ENCODE measurements at regions not wholly inside any gene's neighbourhood (a gene's known extent, or its start where the extent isn't known, plus 50 kb on each side); places are given as distances from the start of the nearest gene placed in this dataset.
A peak's percentile ranks its signal among the peaks of the same experiment; 100 is the strongest.
"Not testable (repeated sequence)": the region's sequence is repeated elsewhere in the genome, so short reads cannot be mapped to it uniquely, and the experiment has no call there.

DNA sequence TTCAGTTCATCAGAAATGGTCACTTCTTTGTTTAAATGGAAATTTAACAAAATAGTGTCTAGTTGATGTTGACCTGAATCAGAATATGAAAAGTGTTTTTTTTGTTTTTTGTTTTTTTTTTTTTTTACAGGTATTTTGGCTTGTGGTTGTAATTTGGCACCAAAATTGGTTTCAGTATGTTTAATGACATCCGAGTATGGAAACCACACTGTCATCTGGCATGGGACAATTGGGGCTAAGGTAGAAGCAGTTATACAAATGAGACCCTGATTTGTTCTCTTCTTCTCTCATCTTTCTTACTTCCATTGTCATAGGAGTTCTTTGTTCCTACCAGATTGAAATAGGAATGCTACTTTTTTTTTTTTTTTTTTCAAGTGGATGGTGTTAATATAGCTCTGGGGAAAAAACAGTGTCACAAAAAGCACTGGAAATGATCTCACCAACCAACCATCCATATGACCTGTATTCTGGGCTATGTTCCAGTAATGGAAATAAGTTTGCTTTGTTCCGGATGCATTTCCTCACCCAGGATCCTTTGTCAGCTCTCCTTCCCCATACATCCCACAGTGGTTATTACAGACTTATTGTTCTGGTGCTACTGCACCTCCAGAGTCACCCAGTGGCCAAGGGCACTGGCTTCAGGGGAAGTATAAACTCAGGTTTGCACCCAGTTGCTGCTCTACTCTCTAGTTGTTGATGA is 95.8 kb downstream of the ATXN3L start:
- DNase-seq (ENCODE audit: low spot score) (peak; percentile 89), FAIRE-seq (peak; percentile 95)

DNA sequence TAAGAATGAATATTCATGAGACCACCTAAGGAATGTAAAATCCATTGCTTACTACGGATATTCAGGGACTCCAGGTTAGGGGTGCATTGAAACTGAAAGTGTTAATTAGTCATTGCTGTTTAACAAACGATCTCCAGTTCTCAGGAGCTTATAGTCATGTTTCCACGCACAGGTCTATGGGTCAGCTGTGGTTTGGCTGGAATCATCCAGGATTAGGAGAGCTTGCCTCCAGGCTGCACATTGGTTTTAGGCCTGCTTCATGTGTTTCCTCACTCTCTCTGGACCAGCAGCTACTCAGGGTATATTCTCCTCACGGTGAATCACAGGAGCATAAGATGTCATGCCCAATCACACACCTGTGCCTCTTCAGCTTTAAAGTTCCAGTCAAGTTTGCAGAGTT is 98.9 kb downstream of the ATXN3L start:
- FAIRE-seq: peak; percentile 75
- peak; percentile 51 for DNase-seq (ENCODE audit: low spot score)

- DNase-seq (ENCODE audit: low spot score) (peak; percentile 33), FAIRE-seq (peak; percentile 72)
These were observed 99.7 kb downstream of the ATXN3L start for GRCh38 chrX:13219991-13220764.

DNA sequence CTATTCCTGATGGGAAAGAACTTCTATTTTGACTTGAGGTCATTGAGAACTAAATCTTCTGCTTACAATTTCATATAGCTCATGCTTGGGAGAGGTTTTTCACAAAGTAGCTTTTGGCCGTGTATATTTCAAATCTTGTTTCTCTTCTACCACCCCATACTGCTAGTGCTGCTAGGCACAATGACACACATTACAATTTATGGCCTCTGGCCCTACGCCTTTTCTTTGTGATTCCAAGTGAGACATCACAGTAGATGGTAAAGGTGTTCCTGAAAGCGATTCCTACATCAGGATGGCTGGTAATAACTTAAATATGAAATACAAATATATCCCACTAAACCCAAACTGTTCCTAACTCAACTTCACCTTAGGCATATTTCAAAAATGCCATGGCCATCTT is 101.1 kb downstream of the ATXN3L start:
- FAIRE-seq (no peak), DNase-seq (ENCODE audit: low spot score) (no peak)

GRCh38 chrX:13216139-13216538 is 103.7 kb downstream of the ATXN3L start:
- DNase-seq (ENCODE audit: low spot score): no peak
- no peak for FAIRE-seq

DNA sequence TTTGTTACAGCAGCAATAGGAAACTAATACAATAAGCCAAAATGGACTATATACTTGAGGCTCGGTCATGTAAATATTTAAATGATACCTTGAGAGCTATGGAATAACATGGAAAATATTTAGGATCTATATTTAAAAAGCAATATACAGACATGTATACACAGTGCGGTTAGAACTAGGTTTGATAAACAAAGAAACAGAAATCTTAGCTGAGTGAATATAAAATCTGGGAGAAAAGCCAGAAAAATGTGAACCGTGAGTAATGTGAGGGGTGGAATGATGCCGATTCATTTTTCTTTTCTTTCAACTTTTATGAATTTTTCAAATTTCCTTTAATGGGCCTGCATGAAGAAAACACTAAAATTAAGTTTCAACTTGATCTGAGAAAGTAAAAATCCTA is 104.1 kb downstream of the ATXN3L start:
- no peak for FAIRE-seq
- DNase-seq (ENCODE audit: low spot score): no peak

DNA sequence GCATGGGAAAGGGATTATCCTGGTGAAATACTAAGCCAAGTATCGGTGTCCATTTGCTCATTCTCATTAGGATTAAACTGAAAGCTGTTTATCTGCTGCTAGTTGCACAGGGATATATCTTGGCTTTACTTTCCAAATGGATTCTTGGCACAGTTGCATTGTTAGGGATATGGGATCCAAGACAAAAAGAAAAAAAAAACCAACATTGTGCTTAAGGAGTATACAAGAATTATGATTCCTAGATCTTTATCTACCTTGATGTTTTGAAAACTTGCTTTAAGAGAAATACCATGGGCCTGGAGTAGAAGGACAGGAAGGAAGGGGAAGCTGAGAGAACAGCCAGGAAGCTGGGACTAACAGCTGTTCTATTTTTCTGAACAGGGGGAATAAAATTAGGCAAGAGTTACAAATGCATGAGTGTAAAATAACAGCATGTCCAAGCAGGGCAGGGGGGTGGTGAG is 107.6 kb downstream of the ATXN3L start:
- no peak for DNase-seq (ENCODE audit: low spot score)
- FAIRE-seq: no peak

- not testable (repeated sequence) for DNase-seq (ENCODE audit: low spot score); FAIRE-seq
These were observed 109.7 kb downstream of the ATXN3L start for GRCh38 chrX:13210142-13210541.

GRCh38 chrX:13209704-13210103 is 110.1 kb downstream of the ATXN3L start:
- not testable (repeated sequence) for FAIRE-seq; DNase-seq (ENCODE audit: low spot score)

GRCh38 chrX:13208281-13208935 is 111.4 kb downstream of the ATXN3L start:
- FAIRE-seq (no peak), DNase-seq (ENCODE audit: low spot score) (no peak)

DNA sequence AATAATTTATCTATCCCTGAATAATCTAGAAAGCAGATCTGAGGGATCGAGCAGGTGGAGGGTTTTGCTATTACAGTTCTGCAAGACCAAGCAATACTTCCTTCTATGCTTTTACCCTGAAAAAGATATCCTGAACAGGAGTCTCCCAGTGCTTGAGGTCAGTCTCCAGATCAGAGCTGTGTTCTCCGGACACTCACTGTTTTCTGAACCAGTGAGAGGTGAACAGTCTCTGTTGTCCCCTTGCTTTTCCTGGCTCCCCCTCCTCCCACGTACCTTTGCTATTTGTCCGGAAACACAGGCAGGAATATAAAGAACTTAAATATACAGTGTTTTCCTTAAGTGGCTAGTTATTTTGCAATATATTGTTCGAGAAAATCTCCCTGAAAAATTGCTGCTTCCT is 116.6 kb downstream of the ATXN3L start:
- FAIRE-seq (no peak), DNase-seq (ENCODE audit: low spot score) (no peak)

GRCh38 chrX:13201605-13202219 is 118.1 kb downstream of the ATXN3L start:
- FAIRE-seq: no peak
- no peak for DNase-seq (ENCODE audit: low spot score)

DNA sequence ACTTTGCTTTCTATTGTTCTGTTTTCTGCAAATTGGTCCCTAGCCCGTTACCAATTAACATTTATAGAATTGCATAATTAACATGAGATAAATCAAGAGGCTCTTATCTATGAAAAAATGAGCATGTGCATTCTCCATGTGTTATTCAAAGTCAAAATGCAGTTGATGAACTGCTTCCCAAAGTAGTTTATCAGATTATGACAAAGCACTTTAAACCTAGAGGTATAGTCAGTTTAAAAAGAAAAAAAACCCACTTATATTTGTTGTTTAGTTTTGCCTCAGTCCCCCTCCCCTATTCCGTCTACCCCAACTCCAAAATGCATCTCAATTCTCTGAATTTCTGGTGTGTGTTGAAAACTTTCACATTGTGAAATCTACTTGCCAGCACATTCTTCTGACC is 119.5 kb downstream of the ATXN3L start:
- FAIRE-seq (no peak), DNase-seq (ENCODE audit: low spot score) (no peak)

- no peak for FAIRE-seq
- DNase-seq (ENCODE audit: low spot score): no peak
These were observed 121.1 kb downstream of the ATXN3L start for GRCh38 chrX:13198762-13199064.

GRCh38 chrX:13198056-13198761 is 121.6 kb downstream of the ATXN3L start:
- FAIRE-seq (no peak), DNase-seq (ENCODE audit: low spot score) (no peak)

- no peak for DNase-seq (ENCODE audit: low spot score)
- no peak for FAIRE-seq
These were observed 123.1 kb downstream of the ATXN3L start for GRCh38 chrX:13196782-13197181.

DNA sequence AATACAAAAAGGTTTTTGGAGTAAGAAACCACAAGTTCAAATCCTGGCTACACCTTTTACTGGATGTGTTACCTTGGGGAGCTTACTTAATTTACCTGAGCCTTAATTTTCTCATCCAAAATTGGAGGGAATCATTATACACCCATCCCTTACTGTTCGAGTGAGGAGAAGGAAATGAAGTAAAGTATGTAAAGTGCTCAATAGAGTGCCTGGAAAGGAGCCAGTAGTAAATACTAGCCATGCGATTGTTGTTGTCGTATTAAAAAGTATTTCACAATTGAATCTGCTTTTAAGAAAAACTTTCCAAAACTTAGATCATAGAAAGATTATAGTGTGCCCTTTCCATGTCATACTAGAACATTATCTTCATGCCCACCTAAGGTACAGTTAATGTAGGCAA is 124.5 kb downstream of the ATXN3L start:
- DNase-seq (ENCODE audit: low spot score) (no peak), FAIRE-seq (no peak)

DNA sequence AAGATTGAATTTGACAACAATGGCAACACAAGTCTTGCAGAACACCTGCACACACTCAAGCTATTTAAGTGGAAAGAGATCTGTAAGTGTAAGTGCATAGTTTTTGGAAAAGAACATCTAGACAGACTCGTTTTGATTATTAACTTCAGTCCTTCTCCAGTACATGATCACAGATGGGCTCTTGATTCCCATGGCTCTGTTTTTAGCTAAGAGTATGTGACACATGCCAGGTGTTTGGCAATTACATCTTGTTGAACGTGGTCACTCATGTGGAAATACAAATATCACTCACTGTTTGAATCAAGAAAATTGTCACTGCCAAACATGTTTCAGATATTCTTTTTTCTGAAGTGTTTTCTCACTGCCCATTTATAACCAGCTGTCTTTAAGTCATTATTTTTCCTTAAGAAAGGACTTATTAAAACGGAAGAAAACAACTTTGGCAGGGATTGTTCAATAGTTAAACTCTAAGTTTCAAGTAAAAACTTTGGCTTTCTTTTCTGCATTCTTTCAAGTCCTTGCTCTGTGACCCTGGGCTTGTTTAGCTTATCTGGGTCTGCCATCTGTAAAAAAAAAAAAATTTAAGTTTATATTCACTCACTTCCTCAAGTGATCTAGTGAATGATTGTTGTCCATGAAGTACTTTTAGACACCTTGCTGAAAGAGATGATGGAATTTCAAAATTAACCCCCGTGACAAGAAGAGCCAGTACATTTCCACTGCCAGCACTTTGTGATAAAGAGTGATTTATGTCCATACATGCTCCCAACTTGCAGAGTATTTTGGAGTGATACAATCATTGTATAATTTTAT is 125.4 kb downstream of the ATXN3L start:
- DNase-seq (ENCODE audit: low spot score): peak; percentile 15
- FAIRE-seq: peak; percentile 81

DNA sequence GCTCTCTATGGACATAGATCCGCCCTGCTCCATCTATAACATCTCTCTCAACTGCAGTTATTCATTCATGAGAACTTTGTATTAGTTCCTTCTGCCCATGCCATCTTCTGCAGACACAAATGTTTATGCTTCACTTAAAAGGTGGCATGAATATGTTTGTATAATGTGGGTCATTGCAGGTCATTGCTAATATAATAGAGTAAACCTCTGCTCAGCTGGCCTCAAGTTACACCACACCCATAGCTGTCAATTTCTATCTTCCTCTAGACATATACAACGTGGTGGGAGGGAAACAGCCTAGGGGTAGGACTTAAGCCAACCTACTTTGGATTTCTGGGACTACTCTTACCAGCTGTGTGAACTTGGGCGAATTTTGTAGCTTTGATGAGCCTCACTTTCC is 129.8 kb downstream of the ATXN3L start:
- no peak for DNase-seq (ENCODE audit: low spot score)
- no peak for FAIRE-seq

DNA sequence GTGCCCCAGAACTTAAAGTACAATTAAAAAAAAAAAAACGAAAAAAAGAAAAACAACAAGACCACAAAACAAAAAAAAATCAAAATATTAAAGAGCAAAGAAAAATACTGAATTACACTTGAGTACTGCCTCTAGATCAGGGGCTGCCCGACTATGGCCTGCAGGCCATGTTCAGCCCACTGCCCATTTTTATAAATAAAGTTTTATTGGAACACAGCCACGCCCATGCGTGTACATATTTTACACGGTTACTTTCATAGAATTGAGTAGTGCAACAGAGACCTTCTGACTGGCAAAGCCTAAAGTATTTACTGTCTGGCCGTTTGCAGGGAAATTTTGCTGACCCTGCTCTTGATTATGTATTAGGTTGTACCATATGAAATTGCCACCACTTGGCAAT is 130.5 kb downstream of the ATXN3L start:
- FAIRE-seq (no peak), DNase-seq (ENCODE audit: low spot score) (no peak)

All from RCC 7860 (cell line).